NT2/D1 (cell line): ENCODE measurements at regions not wholly inside any gene's neighbourhood (a gene's known extent, or its start where the extent isn't known, plus 50 kb on each side); places are given as distances from the start of the nearest gene placed in this dataset.

Source experiments
- YY1 ChIP-seq: IDR thresholded peaks from 2 replicates; pipeline ENCODE4 v1.6.1; 2011; ENCODE audit not compliant: insufficient read length, insufficient read depth
- ZNF274 ChIP-seq: IDR thresholded peaks from 2 replicates; pipeline ENCODE4 v1.6.1; 2011; ENCODE audit warnings: mild to moderate bottlenecking, low read depth, low read length

DNA sequence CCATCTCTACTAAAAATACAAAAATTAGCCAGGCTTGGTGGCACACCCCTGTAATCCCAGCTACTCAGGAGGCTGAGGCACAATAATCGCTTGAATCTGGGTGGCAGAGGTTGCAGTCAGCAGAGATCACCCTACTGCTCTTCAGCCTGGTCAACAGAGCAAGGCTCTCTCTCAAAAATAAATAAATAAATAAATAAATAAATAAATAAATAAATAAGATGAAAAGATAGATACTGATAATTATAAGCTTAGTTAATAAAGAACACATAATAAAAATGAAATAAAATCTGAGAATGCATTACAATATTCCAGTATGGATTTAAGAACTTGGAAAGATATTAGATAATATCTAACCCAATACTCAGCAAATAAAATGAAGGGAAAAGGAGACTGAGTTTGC is 235.9 kb upstream of the DAB1 start:
- no peak for TF ChIP-seq YY1
- TF ChIP-seq ZNF274, result no peak
